BJ (cell line): ENCODE measurements at regions not wholly inside any gene's neighbourhood (a gene's known extent, or its start where the extent isn't known, plus 50 kb on each side); places are given as distances from the start of the nearest gene placed in this dataset.

Experiments used
- CTCF ChIA-PET: fragments of 350-600 bp; formaldehyde crosslinking; extraction: SDS; loops from one replicate; lab custom pipeline; 2021; ENCODE audit warnings: antibody characterized with exemption, inconsistent platforms; lab: Yijun Ruan, JAX
- POLR2A ChIA-PET: fragments of 300-600 bp; sonication (Branson Sonifier 250); formaldehyde crosslinking; extraction: SDS; loops from one replicate; lab custom pipeline; 2021; ENCODE audit warnings: antibody characterized with exemption; lab: Charles Lee
- DNase-seq: peaks from one replicate; pipeline ENCODE4 v3.0.0-alpha.2; 2011; ENCODE audit warnings: low read depth
- H3K27me3 ChIP-seq: 2 replicates; pipeline ENCODE4 v1.6.0; 2011; ENCODE audit warnings: low read length; ENCODE audit not compliant: control insufficient read depth, insufficient read depth
- H3K36me3 ChIP-seq: 2 replicates; pipeline ENCODE4 v1.5.1; 2011; ENCODE audit warnings: low read length; ENCODE audit not compliant: control insufficient read depth, insufficient read depth
- H3K4me3 ChIP-seq: 2 replicates; pipeline ENCODE4 v1.5.1; 2011; ENCODE audit warnings: low read depth, mild to moderate bottlenecking, control low read depth, low read length
- CTCF ChIP-seq: IDR thresholded peaks from 2 replicates; pipeline ENCODE4 v1.5.1; 2011; ENCODE audit warnings: low read depth, mild to moderate bottlenecking, control low read depth, inconsistent platforms, low read length, moderate library complexity; ENCODE audit not compliant: insufficient read depth

- POLR2A ChIA-PET = no interaction called here
- CTCF ChIA-PET = interaction anchor here (0.6 to 1.7 kb wide), 2 partner anchors 50 to 1563 kb away, joined by 3 to 4 read pairs; no protein-coding TSS in a partner anchor
- no peak overlapping the region for H3K4me3 ChIP-seq
These were observed 606.0 kb downstream of the BUD13 start for GRCh38 chr11:116166573-116167465.

GRCh38 chr11:116164843-116165242 lies 607.9 kb downstream of the BUD13 start:
- DNase-seq = no peak
- ChIA-PET CTCF (no interaction called here), POLR2A (no interaction called here)
- TF ChIP-seq CTCF = no peak
- Histone ChIP-seq H3K4me3 (no peak overlapping the region), H3K27me3 (no peaks in the 10 kb centered on the region), H3K36me3 (no peaks in the 10 kb centered on the region)

More at GRCh38 chr11:116166573-116167465, 606.0 kb downstream of the BUD13 start:
- TF ChIP-seq CTCF = no peak
- Histone ChIP-seq H3K36me3 (no peaks in the 10 kb centered on the region), H3K27me3 (no peaks in the 10 kb centered on the region)
- DNase-seq = no peak

GRCh38 chr11:116162886-116163230 lies 609.9 kb downstream of the BUD13 start:
- DNase-seq = no peak

GRCh38 chr11:116162086-116162885 lies 610.5 kb downstream of the BUD13 start:
- Histone ChIP-seq H3K27me3 (no peaks in the 10 kb centered on the region), H3K36me3 (no peaks in the 10 kb centered on the region), H3K4me3 (no peak overlapping the region)
- no peak for DNase-seq
- POLR2A ChIA-PET = no interaction called here
- CTCF ChIA-PET = no interaction called here
- TF ChIP-seq CTCF = no peak

More at GRCh38 chr11:116162886-116163230, 609.9 kb downstream of the BUD13 start:
- Histone ChIP-seq H3K36me3 (no peaks in the 10 kb centered on the region), H3K27me3 (no peaks in the 10 kb centered on the region), H3K4me3 (no peak overlapping the region)
- ChIA-PET CTCF (no interaction called here), POLR2A (no interaction called here)
- TF ChIP-seq CTCF = no peak

- DNase-seq = no peak
- H3K36me3 ChIP-seq = no peaks in the 10 kb centered on the region
- TF ChIP-seq CTCF = no peak
- ChIA-PET CTCF (interaction anchor here (0.6 to 0.7 kb wide), 2 partner anchors 25 to 179 kb away, joined by 3 read pairs; no protein-coding TSS in a partner anchor), POLR2A (no interaction called here)
- H3K4me3 ChIP-seq = no peak overlapping the region
- H3K27me3 ChIP-seq = no peaks in the 10 kb centered on the region
These were observed 624.1 kb downstream of the BUD13 start for GRCh38 chr11:116148645-116149044.
